GM18870 (cell line): ENCODE measurements at regions not wholly inside any gene's neighbourhood (a gene's known extent, or its start where the extent isn't known, plus 50 kb on each side); places are given as distances from the start of the nearest gene placed in this dataset.
"Not testable (repeated sequence)": the region's sequence is repeated elsewhere in the genome, so short reads cannot be mapped to it uniquely, and the experiment has no call there.

Experiments
- ATAC-seq: cut with Tn5 transposase; IDR thresholded peaks from one replicate; pipeline ENCODE4 v1.9.1; 2021; ENCODE audit warnings: moderate library complexity; ENCODE audit not compliant: unreplicated experiment

DNA sequence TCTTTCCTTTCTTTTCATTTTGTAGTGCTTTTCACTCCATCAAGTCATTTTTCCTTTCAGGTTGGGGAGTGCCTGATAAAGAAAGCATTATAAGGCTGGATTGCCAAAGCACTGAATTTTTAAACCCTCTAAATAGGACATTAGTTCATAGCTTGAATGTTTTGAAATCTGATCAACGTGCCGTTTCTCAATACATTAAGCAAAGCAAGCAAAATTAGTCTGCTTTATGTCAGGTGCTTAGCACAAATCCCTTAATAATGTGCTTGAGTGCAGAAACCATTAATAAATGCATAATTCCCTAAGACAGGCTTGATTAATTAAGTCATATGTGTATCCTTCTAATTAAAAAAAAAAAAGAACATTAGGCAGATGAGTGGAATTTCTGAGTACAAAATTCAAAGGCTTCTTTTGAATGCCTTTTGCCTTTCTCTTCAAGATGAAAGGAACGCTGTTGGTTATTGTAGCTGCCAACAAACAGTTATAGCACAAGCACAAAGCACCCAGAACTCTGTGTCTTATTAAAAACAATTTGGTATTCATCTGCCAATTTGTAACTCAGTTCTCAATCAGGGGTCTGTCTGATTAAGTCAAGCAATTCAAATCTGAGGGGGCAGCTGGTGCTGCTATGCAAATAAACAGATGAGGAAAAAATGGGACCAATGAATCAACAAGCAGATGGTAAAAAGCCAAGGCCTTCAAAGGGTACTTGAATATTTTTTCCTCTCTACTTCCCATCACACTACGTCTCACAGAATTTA, 233.7 kb downstream of the TLE1 start:
- ATAC-seq = no peak

DNA sequence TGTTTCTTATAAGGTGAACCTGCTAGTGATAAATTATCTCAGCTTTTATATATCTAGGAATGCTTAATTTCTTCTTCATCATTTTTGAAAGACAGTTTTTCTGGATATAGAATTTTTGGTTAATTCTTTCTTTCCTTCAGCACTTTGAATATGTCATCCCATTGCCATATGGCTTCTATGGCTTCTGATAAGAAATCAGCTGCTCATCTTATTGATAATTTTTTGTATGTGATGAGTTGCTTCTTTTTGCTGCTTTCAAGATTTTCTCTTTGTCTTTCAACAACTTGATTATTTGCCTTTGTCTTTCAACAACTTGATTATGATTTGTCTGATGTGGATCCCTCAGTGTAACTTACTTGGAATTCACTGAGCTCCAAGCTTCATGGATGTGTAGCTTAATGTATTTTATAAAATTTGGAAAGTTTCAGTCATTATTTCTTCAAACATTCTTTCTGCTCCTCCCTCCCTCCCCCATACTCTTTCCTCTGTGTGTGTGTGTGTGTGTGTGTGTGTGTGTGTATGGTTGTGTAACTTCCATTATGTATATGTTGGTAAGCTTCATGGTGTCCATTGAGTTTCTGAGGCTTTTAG, 243.9 kb downstream of the TLE1 start:
- ATAC-seq = no peak

- no peak for ATAC-seq
Measured at GRCh38 chr9:81431641-81432040, 257.7 kb downstream of the TLE1 start.

- no peak for ATAC-seq
Measured at GRCh38 chr9:81430727-81431126, 258.6 kb downstream of the TLE1 start.

GRCh38 chr9:81427870-81428269, 261.5 kb downstream of the TLE1 start:
- no peak for ATAC-seq

- no peak for ATAC-seq
Measured at GRCh38 chr9:81424431-81424830, 264.9 kb downstream of the TLE1 start.

- no peak for ATAC-seq
Measured at GRCh38 chr9:81423589-81424326, 265.6 kb downstream of the TLE1 start.

GRCh38 chr9:81421090-81421489, 268.3 kb downstream of the TLE1 start:
- not testable (repeated sequence) for ATAC-seq

DNA sequence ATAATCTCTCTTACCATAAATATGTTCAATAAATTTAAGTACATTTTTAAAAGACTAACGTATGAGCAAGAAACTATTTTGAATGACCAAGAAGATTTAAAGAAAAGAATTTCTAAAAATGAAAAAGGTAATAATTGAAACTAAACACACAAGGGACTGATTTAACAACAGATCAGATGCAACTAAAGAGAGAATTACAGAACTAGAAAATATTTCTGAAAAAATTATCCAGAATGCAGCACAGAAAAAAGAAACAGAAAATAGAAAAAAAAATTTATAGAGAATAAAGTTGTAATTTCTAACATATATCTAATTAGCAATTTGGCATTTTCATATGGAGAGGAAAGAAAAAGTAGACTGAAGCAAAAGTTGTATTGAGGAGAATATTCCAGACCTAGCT, 269.3 kb downstream of the TLE1 start:
- no peak for ATAC-seq

GRCh38 chr9:81417941-81418340, 271.4 kb downstream of the TLE1 start:
- no peak for ATAC-seq

- ATAC-seq = no peak
Measured at GRCh38 chr9:81417299-81417675, 272.1 kb downstream of the TLE1 start.

- no peak for ATAC-seq
Measured at GRCh38 chr9:81416476-81417298, 272.7 kb downstream of the TLE1 start.

GRCh38 chr9:81414836-81415235, 274.5 kb downstream of the TLE1 start:
- ATAC-seq = no peak

DNA sequence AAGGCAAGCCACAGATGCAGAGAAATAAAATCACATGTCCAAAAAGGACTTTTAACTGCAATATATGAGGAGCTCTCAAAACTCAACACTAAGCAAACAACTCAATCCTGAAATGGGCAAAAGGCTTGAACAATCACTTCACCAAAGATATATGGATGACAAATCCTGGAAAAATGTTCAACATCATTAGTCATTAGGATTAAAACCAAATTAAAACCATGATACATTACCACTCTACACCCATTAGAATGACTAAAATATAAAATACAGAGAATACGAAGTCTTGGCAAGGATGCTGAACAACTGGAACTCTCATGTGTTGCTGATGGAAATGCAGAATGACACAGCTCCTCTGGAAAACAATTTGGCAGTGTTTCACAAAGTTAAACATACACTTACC, 277.4 kb downstream of the TLE1 start:
- ATAC-seq = no peak

DNA sequence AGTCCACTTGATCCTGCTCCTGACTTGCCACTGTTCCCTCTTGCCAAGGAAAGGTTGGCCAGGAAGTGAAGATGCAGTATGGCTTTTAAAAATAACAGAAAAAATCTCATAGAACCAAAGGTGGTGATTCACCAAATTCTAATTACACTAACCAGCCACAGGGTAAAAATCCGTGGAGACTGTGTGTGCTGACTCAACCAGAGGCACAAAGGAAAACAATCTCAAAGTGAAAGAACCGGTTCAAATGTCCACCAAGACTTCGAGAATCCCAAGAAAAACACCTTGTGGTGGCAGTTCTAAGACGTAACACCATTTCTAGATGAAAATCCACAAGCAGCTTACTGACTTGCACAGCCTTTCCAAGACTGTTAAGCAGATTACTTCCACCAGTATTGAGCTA, 279.1 kb downstream of the TLE1 start:
- no peak for ATAC-seq

DNA sequence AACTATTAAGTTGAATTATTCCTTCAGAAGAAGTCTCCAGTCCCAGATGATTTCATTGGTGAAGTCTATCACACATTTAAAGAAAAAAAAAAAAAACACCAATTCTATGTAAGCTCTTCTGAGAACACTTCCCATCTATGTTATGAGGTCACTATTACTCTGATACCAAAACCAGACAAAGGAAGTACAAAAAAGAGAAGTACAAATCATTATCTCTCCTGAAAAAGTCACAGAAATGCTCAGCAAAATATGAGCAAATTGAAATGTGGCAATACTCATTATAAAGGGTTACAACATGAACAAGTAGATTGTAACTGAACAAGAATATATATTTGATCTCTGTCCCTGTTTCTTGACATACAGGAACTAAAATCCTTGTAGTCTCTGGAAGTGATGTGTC, 280.4 kb downstream of the TLE1 start:
- ATAC-seq = no peak

DNA sequence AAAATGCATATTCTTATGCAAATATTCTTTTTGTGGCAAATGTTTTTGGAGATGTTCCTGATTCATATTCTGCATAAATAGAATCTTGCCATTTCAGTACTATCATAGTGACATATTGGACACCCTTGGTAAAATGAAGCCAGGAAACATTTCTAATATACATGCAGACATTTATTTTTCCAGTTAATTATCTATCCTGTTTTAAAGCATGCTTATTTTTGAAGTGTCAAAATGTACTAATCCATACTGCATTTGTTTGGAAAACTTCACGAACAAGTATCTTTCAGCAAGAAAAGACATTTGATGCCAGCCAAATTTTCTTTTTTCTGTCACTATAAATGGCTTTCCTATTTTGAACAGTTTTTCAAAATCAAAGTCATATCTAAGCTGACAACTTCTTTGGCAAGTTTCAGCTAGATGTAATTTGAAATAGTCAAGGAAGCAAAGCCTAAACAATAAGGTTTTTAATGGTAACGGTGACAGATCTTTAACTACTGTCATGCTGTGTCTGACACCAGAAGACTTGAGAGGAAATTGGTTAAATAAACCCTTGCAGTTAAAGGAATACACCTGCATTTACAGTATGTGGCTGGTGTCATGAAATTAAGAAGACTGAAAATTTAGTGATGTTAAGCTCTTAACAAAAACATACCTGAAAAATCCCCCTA, 284.3 kb downstream of the TLE1 start:
- no peak for ATAC-seq

DNA sequence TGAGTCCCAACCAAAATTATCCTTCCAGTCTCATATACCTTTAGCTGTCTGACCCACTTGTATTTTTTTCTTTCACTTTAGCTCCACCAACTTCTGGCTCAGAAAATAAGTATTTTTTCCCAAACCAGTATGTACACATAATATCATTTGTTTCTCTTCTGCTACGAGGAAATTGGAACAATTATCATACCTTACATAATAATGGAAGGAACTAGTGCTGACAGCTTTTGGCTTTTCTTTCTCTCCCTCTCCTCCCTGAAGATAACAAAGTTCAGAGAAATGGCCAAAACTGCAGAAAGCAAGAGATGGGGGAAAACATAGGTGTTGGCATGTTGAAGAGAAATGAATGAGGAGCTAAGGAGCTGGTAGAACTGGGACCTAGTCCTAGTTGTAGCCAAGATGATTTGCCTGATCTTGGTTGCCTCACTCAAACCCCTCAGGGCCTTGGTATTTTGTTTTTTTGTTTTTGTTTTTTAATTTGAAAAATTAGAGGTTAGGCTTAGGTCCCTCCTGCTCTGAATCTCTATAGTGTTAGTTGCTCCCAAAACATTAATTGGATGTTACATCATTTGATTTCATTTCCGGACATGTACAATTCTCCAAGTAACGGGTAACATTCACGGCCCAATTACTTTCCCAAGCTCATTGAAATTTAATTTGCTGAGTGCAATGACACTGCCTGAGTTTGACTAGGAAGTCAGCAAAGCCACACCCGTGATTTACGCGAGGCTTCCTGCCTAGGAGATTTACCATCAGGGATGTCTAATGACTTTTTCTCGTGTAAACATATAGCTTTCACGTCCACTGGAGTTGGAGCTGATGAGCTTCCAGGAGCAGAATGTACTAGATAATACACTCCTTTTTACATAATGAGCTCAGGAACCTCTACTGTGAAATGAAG, 291.6 kb downstream of the TLE1 start:
- ATAC-seq = no peak

DNA sequence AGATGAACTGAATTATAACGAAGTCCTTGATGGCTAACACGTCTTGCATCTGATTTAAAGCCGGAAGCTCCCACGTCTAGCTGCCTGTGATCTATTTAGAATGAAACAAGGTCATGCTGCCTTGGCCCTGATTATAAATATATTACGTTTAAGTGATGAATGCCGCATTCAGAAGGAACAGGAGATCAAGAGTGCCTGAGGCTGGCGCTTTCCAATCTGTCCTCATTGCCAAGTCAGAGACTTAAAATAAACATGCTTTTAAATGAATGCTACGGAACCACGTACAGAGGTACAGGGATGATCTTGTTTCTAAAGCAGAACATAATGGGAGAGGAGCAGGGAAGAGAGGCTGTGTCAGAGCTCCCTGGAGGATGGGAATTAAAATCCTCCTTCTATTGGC, 292.8 kb downstream of the TLE1 start:
- no peak for ATAC-seq

- no peak for ATAC-seq
Measured at GRCh38 chr9:81395676-81396054, 293.7 kb downstream of the TLE1 start.
